Mononuclear cell (primary cell): ENCODE measurements at regions not wholly inside any gene's neighbourhood (a gene's known extent, or its start where the extent isn't known, plus 50 kb on each side); places are given as distances from the start of the nearest gene placed in this dataset.
"Not testable (repeated sequence)": the region's sequence is repeated elsewhere in the genome, so short reads cannot be mapped to it uniquely, and the experiment has no call there.

Source experiments
- H3K27me3 ChIP-seq: 2 replicates; pipeline ENCODE4 v1.6.0; 2011; ENCODE audit warnings: low read length, control low read depth; ENCODE audit not compliant: insufficient read depth
- H3K4me1 ChIP-seq: 2 replicates; pipeline ENCODE4 v1.5.1; 2011; ENCODE audit warnings: mild to moderate bottlenecking, low read length, control low read depth; ENCODE audit not compliant: insufficient read depth
- H3K4me3 ChIP-seq: 2 replicates; pipeline ENCODE4 v1.5.1; 2011; ENCODE audit warnings: mild to moderate bottlenecking, low read length, moderate library complexity
- H3K9me3 ChIP-seq: 2 replicates; pipeline ENCODE4 v1.5.1; 2011; ENCODE audit warnings: low read depth, mild to moderate bottlenecking, control low read depth, low read length

DNA sequence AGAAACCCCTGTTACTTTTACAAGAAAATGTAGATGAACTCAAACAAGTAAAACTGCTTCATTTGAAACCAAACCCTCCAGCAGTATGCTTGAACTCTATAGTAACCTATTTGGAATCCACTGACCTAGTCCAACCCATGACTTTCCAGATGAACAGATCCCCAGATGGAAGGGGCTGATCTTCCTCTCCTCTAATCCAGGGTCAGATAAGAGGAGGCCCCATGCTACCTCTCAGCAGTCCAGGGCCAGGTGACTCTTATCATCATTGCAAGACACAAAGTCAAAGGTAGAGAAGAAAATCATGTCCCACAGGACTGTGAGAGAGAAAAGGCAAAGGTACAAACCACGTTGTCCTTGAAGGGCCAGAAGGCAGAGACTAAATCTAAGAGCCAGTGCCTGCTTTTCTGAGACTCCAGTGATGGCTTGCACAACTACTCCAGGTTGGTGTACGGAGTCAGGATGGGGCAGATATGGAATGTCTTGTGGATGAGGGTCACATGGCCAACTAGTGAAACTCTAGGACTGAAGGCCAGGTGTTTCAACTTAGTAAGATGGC, 81.4 kb upstream of the MYLIP start:
- no peak overlapping the region for H3K4me3 ChIP-seq

DNA sequence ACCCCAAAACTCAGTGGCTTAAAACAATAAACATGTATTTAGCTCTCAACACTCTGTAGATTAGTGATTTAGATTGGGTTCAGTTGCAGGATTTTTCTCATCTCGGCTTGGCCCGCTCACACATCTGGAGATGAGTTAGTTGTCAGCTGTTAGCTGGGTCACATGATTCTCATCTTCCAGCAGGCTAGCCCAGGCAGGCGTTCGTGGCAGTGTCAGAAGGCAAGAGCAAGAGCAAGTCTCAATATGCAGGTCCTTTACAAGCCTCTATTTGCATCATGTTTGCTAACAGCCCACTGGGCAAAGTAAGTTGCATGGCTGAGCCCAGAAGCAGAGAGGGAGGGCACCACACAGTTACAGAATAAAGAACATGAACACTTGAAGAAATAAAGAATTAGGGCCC, 83.6 kb upstream of the MYLIP start:
- H3K4me1 ChIP-seq, result no peaks in the 10 kb centered on the region
- H3K4me3 ChIP-seq, result no peak overlapping the region
- no peaks in the 10 kb centered on the region for H3K9me3 ChIP-seq
- H3K27me3 ChIP-seq, result no peaks in the 10 kb centered on the region

More for the DNA sequence above, 81.4 kb upstream of the MYLIP start:
- Histone ChIP-seq H3K4me1 (no peaks in the 10 kb centered on the region), H3K9me3 (no peaks in the 10 kb centered on the region), H3K27me3 (no peaks in the 10 kb centered on the region)

DNA sequence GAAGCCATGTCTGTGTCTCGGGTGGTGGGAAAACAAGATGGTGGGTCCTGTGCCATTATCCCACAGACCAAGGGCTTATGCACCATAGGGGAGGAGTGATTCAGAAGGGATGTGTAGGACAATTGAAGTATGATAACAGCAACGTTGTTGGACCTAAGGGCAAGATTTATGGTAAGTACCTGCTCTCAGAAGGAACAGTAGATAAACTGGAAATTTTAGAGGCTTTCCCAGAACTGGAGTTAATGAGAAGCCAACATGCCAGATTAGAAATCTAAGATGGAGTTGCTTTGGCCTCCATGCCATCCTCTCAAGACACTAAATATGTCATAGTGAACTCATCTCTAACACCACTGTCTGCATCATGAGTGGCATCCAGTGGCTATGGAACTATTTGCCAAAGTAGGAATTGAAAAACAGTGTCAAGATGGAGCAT, 84.7 kb upstream of the MYLIP start:
- no peak overlapping the region for H3K4me3 ChIP-seq

DNA sequence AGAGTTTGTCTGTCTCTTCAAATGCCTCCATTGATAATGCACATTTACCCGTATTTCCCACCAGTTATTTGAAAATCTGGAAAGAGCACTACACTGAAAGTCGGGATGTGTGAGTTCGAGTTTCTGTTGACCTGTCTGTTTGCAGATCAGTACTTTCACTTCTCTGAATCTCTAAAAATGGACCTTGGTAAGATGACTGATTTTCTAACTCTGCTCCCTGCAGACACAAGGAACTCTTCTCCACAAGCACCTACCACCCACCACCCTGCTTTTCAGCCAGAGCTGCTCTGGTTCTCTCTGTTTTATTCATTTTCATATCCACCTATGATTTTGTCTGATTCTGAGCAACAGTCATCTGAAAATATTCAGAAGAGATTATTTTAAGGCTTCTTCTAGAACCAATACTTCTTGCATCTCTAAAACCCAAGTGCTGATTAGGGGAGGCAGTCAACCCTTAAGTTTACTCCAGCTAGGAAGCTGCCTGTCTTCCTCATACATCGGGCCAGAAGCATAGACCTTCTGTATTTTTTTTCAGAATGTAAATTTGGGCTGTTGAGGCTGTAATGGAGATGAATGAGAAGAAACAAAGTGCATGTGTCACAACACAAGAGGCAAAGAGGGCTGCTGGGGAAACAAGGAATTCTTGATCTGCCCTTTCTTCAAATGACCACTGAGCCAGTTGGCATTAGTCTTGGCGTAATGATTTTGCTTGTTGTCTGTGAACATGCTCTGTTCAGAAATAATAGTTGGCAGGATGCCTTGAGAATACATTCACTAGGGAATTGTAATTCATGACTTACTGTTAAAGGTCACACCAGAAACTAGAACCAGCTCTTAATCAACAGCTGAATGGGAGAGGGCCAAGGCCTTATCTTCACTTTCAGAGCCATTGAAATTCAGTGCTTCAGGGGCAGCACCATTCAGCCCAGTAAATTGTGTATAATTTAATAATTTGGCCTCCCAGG, 85.4 kb upstream of the MYLIP start:
- Histone ChIP-seq H3K9me3 (no peaks in the 10 kb centered on the region), H3K4me3 (no peak overlapping the region), H3K27me3 (no peaks in the 10 kb centered on the region), H3K4me1 (no peaks in the 10 kb centered on the region)

More for the DNA sequence above, 84.7 kb upstream of the MYLIP start:
- Histone ChIP-seq H3K4me1 (no peaks in the 10 kb centered on the region), H3K9me3 (no peaks in the 10 kb centered on the region), H3K27me3 (no peaks in the 10 kb centered on the region)

DNA sequence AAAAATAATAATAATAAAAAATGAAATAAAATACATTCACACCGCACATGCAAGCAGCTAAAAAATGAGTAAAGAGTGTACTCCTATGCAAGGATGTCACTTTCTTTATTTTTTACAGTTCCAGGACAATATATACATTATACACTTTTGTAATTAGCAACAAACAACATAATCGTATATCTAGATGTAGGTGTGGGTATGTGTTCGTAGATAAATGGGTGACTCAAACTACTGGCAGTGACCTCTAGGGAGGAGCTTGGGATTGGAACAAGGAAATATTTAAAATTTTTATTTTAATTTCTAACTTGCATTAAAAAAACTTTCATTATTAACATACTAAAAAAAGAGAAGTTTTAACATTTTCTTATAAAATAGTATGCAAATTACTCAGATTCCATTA, 86.1 kb upstream of the MYLIP start:
- Histone ChIP-seq H3K4me3 (no peak overlapping the region), H3K4me1 (no peaks in the 10 kb centered on the region), H3K9me3 (no peaks in the 10 kb centered on the region), H3K27me3 (no peaks in the 10 kb centered on the region)

DNA sequence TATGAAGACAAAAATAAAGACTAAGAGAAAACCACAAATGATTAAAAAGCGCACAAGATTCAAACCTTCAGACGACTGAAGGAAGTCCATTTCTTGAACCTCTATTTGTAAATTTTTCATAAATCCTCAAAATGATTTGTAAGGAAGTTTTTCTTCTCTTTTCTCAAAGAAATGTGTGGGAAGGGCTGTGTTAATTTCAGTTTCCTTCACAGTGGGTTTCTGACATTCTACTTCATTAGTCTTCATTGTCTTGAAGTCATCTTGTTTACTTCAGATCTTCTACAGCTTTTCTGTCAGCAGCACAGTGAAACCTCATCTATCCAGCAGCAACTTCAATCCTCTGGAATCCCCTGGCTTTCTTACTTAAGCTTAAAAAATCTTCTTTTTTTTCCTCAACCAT, 87.6 kb upstream of the MYLIP start:
- no peak overlapping the region for H3K4me3 ChIP-seq
- no peaks in the 10 kb centered on the region for H3K27me3 ChIP-seq
- no peaks in the 10 kb centered on the region for H3K9me3 ChIP-seq
- H3K4me1 ChIP-seq, result no peaks in the 10 kb centered on the region

DNA sequence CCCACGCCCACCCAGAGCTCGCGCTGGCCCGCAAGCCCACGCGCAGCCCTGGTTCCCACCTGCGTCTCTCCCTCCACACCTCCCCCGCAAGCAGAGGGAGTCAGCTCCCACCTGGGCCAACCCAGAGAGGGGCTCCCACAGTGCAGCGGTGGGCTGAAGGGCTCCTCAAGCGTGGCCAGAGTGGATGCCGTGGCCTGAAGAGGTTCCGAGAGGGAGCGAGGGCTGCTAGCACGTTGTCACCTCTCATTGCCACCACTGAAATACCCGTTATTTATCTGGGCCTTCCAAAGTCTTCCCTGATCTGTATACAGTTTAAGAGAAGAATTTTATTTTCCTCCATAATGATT, 88.3 kb upstream of the MYLIP start:
- Histone ChIP-seq H3K27me3 (no peaks in the 10 kb centered on the region), H3K4me3 (no peak overlapping the region), H3K4me1 (no peaks in the 10 kb centered on the region), H3K9me3 (no peaks in the 10 kb centered on the region)

DNA sequence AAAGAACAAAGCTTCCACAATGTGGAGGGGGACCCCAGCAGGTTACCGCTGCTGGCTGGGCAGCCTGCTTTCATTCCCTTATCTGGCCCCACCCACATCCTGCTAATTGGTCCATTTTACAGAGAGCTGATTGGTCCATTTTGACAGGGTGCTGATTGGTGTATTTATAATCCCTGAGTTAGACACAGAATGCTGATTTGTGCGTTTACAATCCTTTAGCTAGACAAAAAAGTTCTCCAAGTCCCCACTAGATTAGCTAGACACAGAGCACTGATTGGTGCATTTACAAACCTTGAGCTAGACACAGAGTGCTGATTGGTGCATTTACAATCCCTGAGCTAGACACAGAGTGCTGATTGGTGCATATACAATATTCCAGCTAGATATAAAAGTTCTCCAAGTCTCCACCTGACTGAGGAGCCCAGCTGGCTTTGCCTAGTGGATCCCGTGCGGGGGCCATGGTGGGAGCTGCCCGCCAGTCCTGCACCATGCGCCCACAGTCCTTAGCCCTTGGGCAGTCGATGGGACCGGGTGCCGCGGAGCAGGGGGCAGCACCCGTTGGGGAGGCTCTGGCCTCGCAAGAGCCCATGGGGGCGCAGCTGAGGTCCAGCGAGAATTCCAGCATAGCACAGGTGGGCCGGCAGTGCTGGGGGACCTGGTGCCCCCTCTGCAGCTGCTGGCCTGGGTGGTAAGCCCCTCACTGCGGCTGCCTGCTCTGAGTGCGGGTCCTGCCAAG, 88.8 kb upstream of the MYLIP start:
- not testable (repeated sequence) for H3K27me3 ChIP-seq, H3K4me3 ChIP-seq, H3K9me3 ChIP-seq, H3K4me1 ChIP-seq

DNA sequence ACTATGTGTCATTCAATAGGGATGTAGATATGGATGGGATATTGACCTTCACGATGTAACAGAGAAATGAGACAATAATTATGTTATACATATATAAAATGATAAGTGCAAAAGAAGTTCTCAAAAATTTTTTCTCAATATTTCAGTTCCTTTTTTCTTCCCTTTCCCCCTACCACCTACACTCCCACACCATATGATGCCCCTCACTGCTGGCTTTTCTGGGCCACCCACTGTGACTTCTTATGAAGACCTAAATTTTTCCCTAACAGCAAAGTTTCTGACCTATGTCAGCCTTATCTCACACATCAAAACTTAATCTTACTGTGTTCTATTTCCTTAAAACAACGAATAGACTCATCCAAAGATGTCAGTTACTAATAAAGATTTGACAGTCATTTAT, 89.9 kb upstream of the MYLIP start:
- Histone ChIP-seq H3K4me1 (no peaks in the 10 kb centered on the region), H3K27me3 (no peaks in the 10 kb centered on the region), H3K4me3 (no peak overlapping the region), H3K9me3 (no peaks in the 10 kb centered on the region)

DNA sequence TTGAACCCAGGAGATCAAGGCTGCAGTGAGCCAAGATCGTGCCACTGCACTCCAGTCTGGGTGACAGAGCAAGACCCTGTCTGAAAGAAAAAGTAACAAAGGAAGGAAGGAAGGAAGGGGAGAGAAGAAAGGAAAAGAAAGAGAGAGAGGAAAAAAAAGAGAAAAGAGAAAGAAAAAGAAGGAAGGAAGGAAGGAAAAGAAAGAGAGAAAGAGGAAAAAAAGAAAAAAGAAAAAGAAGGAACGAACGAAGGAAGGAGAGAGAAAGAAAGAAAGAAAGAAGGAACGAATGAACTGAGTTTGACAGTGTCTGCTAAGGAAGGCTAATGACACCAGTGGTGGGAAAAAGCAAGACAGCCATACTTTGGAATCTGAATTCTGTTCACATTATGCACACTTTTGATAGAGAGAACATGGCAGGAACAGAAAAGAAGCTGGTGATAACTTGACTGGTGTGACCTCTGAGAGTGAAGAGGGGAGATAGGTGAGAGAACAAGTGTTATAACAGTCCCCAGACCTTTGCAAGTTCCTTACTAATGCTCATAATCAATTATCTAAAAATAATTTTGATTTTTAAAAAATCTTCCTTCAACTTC, 93.3 kb upstream of the MYLIP start:
- Histone ChIP-seq H3K4me1 (no peaks in the 10 kb centered on the region), H3K9me3 (no peaks in the 10 kb centered on the region), H3K4me3 (no peak overlapping the region), H3K27me3 (no peaks in the 10 kb centered on the region)

DNA sequence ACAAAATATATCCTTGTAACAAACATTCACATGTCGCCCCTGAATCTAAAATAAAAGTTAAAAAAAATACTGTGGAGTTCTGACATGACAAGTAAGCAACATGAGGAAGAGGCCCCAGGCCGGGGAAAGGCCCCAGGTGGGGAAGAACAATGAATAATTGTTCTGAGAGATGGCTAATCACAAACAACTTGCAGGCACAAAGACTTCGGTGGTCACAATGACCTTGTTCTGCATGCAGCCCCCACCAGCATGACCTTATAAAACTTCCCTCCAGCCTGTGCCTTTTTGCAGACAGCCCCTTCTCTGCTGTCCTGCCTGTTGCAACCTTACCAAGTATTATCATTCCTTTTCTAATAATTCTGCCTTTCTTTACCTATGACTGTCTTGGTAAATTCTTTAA, 95.7 kb upstream of the MYLIP start:
- H3K9me3 ChIP-seq, result no peaks in the 10 kb centered on the region
- H3K4me1 ChIP-seq, result no peaks in the 10 kb centered on the region
- H3K4me3 ChIP-seq, result no peak overlapping the region
- H3K27me3 ChIP-seq, result no peaks in the 10 kb centered on the region

DNA sequence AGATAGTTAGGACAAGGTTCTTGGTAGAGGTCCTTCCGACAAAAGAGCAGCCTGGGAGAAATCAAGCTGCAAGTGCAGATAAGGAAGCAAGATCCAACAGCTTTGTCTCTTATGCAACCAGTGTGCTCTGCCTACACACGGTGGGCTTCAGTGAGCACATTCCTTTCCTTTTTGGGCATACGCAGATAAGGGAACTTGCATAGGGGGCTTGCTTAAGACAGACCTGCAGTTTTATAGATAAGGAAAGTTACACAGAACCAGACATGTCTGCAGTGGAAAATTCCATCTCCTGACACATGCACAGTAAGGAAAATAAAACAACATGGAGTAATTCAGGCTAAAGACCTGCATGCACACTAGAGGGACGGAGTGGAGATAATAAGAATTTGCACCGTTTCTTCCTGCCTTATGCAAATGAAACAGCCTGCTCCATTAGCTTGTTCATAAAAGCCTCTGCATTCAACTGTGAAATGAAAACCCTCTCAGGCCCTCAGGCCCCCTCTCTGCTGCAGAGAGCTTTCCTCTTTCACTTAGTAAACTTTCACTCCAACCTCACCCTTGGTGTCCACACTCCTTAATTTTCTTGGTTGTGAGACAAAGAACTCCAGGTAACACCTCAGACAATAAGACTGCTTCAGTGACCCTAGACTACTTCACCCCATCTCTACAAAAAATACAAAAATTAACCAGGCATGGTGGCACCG, 97.5 kb upstream of the MYLIP start:
- Histone ChIP-seq H3K9me3 (no peaks in the 10 kb centered on the region), H3K4me3 (no peak overlapping the region), H3K4me1 (no peaks in the 10 kb centered on the region), H3K27me3 (no peaks in the 10 kb centered on the region)

DNA sequence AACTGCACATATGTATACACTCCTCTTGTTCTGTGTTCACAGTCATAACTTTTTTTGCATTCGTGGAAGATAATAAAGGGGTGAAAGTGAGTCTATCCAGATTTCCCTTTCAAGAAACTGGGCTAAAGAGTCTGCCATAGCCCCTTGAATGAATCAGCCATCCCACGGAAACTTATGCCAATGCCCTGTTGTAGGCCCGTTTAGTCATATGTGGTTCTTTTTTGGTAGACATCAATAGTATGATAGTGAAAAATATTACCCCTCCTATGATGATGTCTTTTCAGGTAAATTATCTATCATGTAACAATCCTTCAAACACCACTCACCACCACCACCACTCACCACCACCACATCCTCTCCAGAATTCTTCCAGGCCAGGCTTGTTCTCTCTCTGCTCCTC, 99.9 kb upstream of the MYLIP start:
- Histone ChIP-seq H3K4me1 (no peaks in the 10 kb centered on the region), H3K4me3 (no peak overlapping the region), H3K9me3 (no peaks in the 10 kb centered on the region), H3K27me3 (no peaks in the 10 kb centered on the region)

DNA sequence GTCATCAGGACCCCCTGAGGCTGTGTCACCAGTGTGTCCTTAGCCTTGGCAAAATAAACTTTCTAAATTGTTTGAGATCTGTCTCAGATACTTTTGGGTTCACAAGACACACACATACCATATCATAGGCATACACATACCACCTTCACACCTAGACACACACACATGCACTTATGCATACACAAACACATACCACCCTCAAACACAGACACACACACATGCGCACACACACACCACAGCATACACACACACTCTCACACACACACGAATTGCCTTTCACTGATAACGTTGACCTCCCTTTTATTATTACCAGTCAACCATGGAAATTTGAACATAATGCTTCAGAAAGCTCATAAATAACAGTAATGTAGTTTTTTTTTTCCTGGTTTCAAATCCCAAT, 108.6 kb upstream of the MYLIP start:
- Histone ChIP-seq H3K9me3 (no peaks in the 10 kb centered on the region), H3K4me3 (no peak overlapping the region), H3K27me3 (no peaks in the 10 kb centered on the region), H3K4me1 (no peaks in the 10 kb centered on the region)

DNA sequence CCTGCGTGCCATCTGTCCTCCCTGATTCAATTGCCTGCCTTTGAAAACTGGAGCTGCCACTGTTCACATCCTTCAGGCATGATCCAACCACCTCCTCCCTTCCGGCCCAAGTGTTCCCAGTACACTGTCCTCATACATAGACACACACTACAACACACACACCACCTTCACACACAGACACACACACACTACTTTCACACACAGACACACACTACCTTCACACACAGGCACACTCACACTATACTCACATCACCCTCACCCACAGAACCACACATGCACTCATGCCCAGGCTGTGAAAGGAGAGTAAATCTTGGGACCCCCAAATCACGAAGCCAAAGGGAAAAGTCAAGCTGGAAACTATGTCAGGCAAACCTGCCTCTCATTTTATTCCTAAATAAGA, 109.4 kb upstream of the MYLIP start:
- no peaks in the 10 kb centered on the region for H3K9me3 ChIP-seq
- H3K4me1 ChIP-seq, result no peaks in the 10 kb centered on the region
- no peak overlapping the region for H3K4me3 ChIP-seq
- H3K27me3 ChIP-seq, result no peaks in the 10 kb centered on the region
